Esophagus squamous epithelium (tissue), 4 donors: ENCODE measurements at regions not wholly inside any gene's neighbourhood (a gene's known extent, or its start where the extent isn't known, plus 50 kb on each side); places are given as distances from the start of the nearest gene placed in this dataset.

ENCODE experiments used
- CTCF ChIP-seq, 6 experiments: fragments of 450-650 bp in 4 of 6; fragments of 200-600 bp in 2 of 6; sonication (generic) in 2 of 6; IDR thresholded peaks; one replicate each; pipeline ENCODE4 v1.5.1; 2016 to 2019; ENCODE audit warnings: antibody characterized with exemption in 6 of 6, mild to moderate bottlenecking in 4 of 6, moderate library complexity in 4 of 6
- POLR2A ChIP-seq, 4 donors: fragments of 450-650 bp; IDR thresholded peaks; one replicate each; pipeline ENCODE4 v1.6.1; 2017; ENCODE audit warnings: antibody characterized with exemption in 4 of 4, mild to moderate bottlenecking in 4 of 4, moderate library complexity in 3 of 4

- TF ChIP-seq POLR2A (IDR thresholded peaks at IDR 0.05) (no peak), CTCF (IDR thresholded peaks at IDR 0.05) (no peak)
Measured at GRCh38 chr6:81265106-81265505, 487.4 kb downstream of the TENT5A start.
